ENCODE measurements at regions not wholly inside any gene's neighbourhood (a gene's known extent, or its start where the extent isn't known, plus 50 kb on each side); places are given as distances from the start of the nearest gene placed in this dataset.

DNA sequence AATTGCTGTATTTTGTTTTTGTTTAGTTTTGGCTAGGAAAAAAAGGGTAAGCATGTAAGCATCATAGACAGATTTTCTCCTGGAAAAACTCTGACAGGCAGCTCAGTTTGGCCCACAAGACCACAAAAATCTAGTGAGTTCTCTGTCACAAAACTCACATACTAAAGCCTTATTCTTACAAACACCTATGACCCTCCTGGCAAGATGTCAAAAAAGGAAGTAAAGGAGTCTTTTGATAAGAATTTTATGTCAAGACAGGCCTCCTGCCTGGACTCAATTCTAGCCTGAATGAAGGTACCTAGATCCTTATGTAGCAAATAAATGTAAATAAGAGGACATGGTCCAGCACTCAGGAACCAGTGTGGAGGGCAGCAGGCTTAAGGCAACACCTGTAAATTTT is 668.3 kb upstream of the ZNF385D start:
- Histone ChIP-seq H3K36me3 (no peaks in the 10 kb centered on the region), H3K27ac (no peak overlapping the region), H3K4me1 (no peaks in the 10 kb centered on the region), H3K9me3 (no peaks in the 10 kb centered on the region), H3K4me3 (no peak overlapping the region), H3K27me3 (no peaks in the 10 kb centered on the region)
- in situ Hi-C loops (cut with MboI; ENCODE audit: low pct_ligation_motif_present in 1 of 4, low pct_unique_long_range_greater_than_20kb in 1 of 4, low sequenced_read_pairs in 3 of 4) = no loop called here
- no peak for DNase-seq
- intact Hi-C loops (cut with DNase I; ENCODE audit: low total_unique reads) = no loop called here
- TF ChIP-seq POLR2AphosphoS5 (IDR thresholded peaks at IDR 0.05) (no peak), EP300 (IDR thresholded peaks at IDR 0.05; ENCODE audit: low read depth) (no peak), POLR2A (IDR thresholded peaks at IDR 0.05) (no peak)
- TF ChIP-seq, protein P1, sequence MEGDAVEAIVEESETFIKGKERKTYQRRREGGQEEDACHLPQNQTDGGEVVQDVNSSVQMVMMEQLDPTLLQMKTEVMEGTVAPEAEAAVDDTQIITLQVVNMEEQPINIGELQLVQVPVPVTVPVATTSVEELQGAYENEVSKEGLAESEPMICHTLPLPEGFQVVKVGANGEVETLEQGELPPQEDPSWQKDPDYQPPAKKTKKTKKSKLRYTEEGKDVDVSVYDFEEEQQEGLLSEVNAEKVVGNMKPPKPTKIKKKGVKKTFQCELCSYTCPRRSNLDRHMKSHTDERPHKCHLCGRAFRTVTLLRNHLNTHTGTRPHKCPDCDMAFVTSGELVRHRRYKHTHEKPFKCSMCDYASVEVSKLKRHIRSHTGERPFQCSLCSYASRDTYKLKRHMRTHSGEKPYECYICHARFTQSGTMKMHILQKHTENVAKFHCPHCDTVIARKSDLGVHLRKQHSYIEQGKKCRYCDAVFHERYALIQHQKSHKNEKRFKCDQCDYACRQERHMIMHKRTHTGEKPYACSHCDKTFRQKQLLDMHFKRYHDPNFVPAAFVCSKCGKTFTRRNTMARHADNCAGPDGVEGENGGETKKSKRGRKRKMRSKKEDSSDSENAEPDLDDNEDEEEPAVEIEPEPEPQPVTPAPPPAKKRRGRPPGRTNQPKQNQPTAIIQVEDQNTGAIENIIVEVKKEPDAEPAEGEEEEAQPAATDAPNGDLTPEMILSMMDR (IDR thresholded peaks at IDR 0.05) = no peak

DNA sequence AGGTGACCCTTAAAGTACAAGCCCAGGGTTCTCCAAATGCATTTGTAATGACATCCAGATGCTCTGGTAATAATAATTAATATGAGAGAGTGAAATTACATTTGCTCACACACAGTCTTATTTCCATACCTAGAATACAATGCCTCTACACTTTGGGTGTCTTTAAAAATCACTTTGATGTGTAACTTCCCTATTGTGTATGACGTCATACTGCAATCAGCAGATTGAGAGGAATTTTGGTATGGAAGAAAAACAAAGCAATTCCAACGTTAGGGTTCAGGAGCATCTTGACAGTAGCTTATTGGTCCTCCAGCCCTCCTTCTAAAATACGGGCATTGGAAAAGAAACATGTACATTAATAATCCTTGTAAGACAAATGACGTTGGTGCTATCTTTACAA is 670.6 kb upstream of the ZNF385D start:
- no peak overlapping the region for H3K27ac ChIP-seq
- H3K9me3 ChIP-seq = no peaks in the 10 kb centered on the region
- in situ Hi-C loops (cut with MboI; ENCODE audit: low pct_ligation_motif_present in 1 of 4, low pct_unique_long_range_greater_than_20kb in 1 of 4, low sequenced_read_pairs in 3 of 4) (no loop called here), intact Hi-C loops (cut with DNase I; ENCODE audit: low total_unique reads) (no loop called here)
- no peaks in the 10 kb centered on the region for H3K27me3 ChIP-seq
- no peaks in the 10 kb centered on the region for H3K36me3 ChIP-seq
- H3K4me1 ChIP-seq = no peaks in the 10 kb centered on the region
- 49 to 64% methylated on average over 3 to 4 of the region's 4 CpGs for WGBS, 2 donors (ENCODE audit: low coverage in 1 of 2)
- TF ChIP-seq, protein P1 (IDR thresholded peaks at IDR 0.05) = no peak
- no peak overlapping the region for H3K4me3 ChIP-seq
- no peak for DNase-seq

DNA sequence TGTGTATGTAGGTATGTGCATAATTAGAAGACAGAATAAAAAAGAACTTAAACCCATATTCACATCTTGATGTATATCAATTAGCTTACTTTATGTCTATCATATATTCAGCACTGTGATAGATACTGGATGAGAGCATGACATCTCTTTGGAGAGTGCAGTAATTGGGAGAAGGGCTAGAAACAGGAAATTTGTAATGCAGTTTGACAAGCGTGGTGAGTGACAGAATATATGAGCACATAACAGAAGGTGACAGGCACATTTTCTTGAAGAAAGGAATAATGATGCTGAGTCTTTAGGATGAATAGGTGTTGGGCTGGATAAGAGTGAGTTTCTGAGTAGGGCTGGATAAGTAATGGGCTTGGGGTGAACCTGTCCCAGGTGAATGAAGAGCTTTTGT is 680.3 kb upstream of the ZNF385D start:
- Histone ChIP-seq H3K27me3 (no peaks in the 10 kb centered on the region), H3K27ac (no peak overlapping the region), H3K4me1 (no peaks in the 10 kb centered on the region), H3K9me3 (no peaks in the 10 kb centered on the region), H3K36me3 (no peaks in the 10 kb centered on the region), H3K4me3 (no peak overlapping the region)
- 74% methylated on average over 1 of the region's 1 CpG; no CpG with 5 or more reads in 1 of the 2 donors for WGBS, 2 donors (ENCODE audit: low coverage in 1 of 2)
- intact Hi-C loops (cut with DNase I; ENCODE audit: low total_unique reads) (no loop called here), in situ Hi-C loops (cut with MboI; ENCODE audit: low pct_ligation_motif_present in 1 of 4, low pct_unique_long_range_greater_than_20kb in 1 of 4, low sequenced_read_pairs in 3 of 4) (no loop called here)
- no peak for TF ChIP-seq EP300 (IDR thresholded peaks at IDR 0.05; ENCODE audit: low read depth)
- TF ChIP-seq, protein P1 (IDR thresholded peaks at IDR 0.05) = no peak
- TF ChIP-seq POLR2AphosphoS5 (IDR thresholded peaks at IDR 0.05) = no peak
- no peak for DNase-seq

DNA sequence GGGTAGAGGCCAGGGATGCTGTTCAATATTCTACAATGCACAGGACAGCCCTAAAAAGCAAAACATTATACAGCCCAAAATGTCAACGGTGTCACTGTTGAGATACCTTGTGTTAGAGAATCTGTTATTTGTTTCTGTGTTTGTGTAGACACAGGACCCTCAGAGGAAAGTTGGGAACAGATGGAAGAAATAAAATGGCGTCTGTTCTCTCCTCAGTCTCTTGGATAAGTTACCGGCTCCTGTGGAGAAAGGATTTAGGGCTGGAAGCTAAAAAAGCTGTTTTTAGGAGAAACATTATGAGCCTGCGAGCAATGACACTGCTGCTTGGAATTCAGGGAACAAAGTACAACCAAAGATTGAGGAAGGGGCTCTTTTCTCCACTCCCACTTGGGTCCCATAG is 688.6 kb upstream of the ZNF385D start:
- H3K9me3 ChIP-seq = no peaks in the 10 kb centered on the region
- no peaks in the 10 kb centered on the region for H3K4me1 ChIP-seq
- H3K27ac ChIP-seq = no peak overlapping the region
- DNase-seq = no peak
- TF ChIP-seq POLR2A (IDR thresholded peaks at IDR 0.05) (no peak), EP300 (IDR thresholded peaks at IDR 0.05; ENCODE audit: low read depth) (no peak), POLR2AphosphoS5 (IDR thresholded peaks at IDR 0.05) (no peak)
- TF ChIP-seq, protein P1 (IDR thresholded peaks at IDR 0.05) = no peak
- H3K36me3 ChIP-seq = no peaks in the 10 kb centered on the region
- no peak overlapping the region for H3K4me3 ChIP-seq
- intact Hi-C loops (cut with DNase I; ENCODE audit: low total_unique reads) (no loop called here), in situ Hi-C loops (cut with MboI; ENCODE audit: low pct_ligation_motif_present in 1 of 4, low pct_unique_long_range_greater_than_20kb in 1 of 4, low sequenced_read_pairs in 3 of 4) (no loop called here)
- no peaks in the 10 kb centered on the region for H3K27me3 ChIP-seq
- 70 to 78% methylated on average over 4 of the region's 4 CpGs for WGBS, 2 donors (ENCODE audit: low coverage in 1 of 2)
